IPS DF 6.9 (cell line): ENCODE measurements at regions not wholly inside any gene's neighbourhood (a gene's known extent, or its start where the extent isn't known, plus 50 kb on each side); places are given as distances from the start of the nearest gene placed in this dataset.

Source experiments
- DNase-seq: peaks from one replicate; pipeline ENCODE4 v3.0.0-alpha.2; 2013; ENCODE audit warnings: low read depth, low spot score
- H3K27ac ChIP-seq: one replicate; pipeline ENCODE4 v1.5.1; 2013; ENCODE audit warnings: low read length, control low read depth
- H3K27me3 ChIP-seq: 2 replicates; pipeline ENCODE4 v1.6.1; 2013; ENCODE audit warnings: mild to moderate bottlenecking, low read length; ENCODE audit not compliant: control insufficient read depth, insufficient read depth
- H3K36me3 ChIP-seq: 2 replicates; pipeline ENCODE4 v1.6.1; 2013; ENCODE audit warnings: low read length; ENCODE audit not compliant: control insufficient read depth, insufficient read depth
- H3K4me1 ChIP-seq: 2 replicates; pipeline ENCODE4 v1.6.1; 2013; ENCODE audit warnings: low read length; ENCODE audit not compliant: control insufficient read depth, insufficient read depth
- H3K4me3 ChIP-seq: 2 replicates; pipeline ENCODE4 v1.5.1; 2013; ENCODE audit warnings: mild to moderate bottlenecking, low read length
- H3K9me3 ChIP-seq: 2 replicates; pipeline ENCODE4 v1.6.1; 2013; ENCODE audit warnings: low read length, inconsistent platforms; ENCODE audit not compliant: control insufficient read depth, insufficient read depth
- WGBS: extraction: QIAGEN DNeasy Blood & Tissue Kit; methylation state at CpG from one replicate; pipeline ENCODE4 v1.1.7; 2013; ENCODE audit warnings: mixed read lengths, missing lambda C conversion rate; ENCODE audit not compliant: insufficient read length, insufficient coverage; 5-methylcytosine and 5-hydroxymethylcytosine counted together

DNA sequence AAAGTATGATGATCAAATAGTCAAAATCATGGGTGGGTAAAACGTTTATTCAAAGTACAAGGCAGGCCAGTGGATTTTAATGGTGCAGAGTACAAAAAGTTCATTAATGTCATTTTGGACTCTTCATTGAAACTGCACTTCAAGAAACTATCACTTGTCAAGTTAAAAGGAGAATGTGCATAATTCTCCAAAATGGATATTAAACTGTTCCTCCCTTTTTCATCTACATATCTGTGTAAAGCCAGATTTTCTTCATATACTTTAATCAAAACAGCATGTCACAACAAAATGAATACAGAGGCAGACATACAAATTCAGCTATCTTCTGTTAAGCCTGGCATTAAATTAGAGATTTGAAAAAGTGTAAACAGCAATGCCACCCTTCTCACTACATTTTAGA, 401.6 kb downstream of the NR2F1-AS1 start:
- Histone ChIP-seq H3K4me3 (no peak overlapping the region), H3K9me3 (no peaks in the 10 kb centered on the region), H3K27ac (no peak overlapping the region), H3K27me3 (no peaks in the 10 kb centered on the region), H3K4me1 (no peaks in the 10 kb centered on the region), H3K36me3 (no peaks in the 10 kb centered on the region)
- WGBS: no CpG with 5 or more reads among the region's 1 CpG
- DNase-seq: no peak

DNA sequence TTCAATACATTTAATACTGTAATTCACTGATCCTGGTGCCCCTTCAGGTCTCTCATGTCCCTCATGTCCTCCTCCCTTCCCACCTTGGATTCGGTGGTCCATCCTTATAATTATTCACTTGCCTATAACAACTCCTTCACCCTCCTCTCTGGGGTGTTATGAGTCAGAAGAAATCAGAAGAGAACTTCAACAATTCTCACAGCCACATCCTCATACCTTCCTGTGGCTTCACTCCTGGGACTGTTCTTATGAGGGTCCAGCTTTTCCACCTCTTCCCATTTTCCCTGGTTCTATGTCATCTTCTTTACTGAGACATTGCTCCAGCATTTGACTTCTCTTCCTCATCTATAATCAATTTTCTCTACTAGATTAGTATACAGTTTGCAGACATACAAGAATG, 406.1 kb downstream of the NR2F1-AS1 start:
- WGBS: no CpG with 5 or more reads among the region's 1 CpG

DNA sequence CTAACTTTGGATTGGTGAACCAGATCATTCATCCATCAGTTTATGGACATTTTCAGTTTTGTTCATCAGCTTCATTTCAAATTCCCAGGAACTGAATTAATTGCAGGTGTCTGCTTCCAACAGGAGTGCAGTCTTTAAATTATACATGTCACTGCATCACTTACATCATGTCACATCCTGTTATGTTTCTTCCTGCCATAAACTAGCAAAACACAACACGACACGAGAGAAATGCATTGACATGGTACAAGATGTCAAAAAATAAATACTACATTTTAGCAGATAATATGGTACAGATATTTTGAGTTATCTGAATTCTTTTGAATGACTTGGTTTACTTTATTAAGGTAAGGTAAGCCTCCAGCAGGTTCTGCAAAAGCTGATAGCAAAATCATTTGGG, 415.5 kb downstream of the NR2F1-AS1 start:
- Histone ChIP-seq H3K27ac (no peak overlapping the region), H3K4me1 (no peaks in the 10 kb centered on the region)

More for the DNA sequence above, 406.1 kb downstream of the NR2F1-AS1 start:
- Histone ChIP-seq H3K27me3 (no peaks in the 10 kb centered on the region), H3K27ac (no peak overlapping the region), H3K36me3 (no peaks in the 10 kb centered on the region), H3K4me1 (no peaks in the 10 kb centered on the region), H3K9me3 (peaks cover 2% of the 10 kb centered on the region; the same call in 1 of the 2 replicates), H3K4me3 (no peak overlapping the region)
- no peak for DNase-seq

DNA sequence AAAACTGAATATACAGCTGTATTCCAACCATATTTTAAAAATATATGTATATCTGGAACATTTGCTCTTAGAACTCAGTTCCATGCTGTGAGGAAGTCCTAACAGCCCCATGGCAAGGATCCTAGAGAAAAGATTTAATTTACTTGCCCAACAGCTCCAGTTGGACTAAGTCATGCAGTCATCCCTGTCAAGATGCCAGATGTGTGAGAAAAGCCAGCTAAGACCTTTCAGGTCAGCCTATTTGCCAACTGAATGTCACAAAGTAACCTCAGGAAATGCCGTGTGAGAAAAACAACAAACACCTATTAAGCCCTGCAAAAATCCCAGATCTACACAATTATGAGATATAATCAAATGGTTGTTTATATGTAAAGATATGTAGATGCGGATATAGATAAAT, 416.3 kb downstream of the NR2F1-AS1 start:
- DNase-seq: no peak
- no peaks in the 10 kb centered on the region for H3K9me3 ChIP-seq
- H3K4me1 ChIP-seq: no peaks in the 10 kb centered on the region
- H3K27ac ChIP-seq: no peak overlapping the region
- no peaks in the 10 kb centered on the region for H3K36me3 ChIP-seq
- H3K4me3 ChIP-seq: no peak overlapping the region
- WGBS: 100% methylated on average over 1 of the region's 2 CpGs
- no peaks in the 10 kb centered on the region for H3K27me3 ChIP-seq

More for the DNA sequence above, 415.5 kb downstream of the NR2F1-AS1 start:
- no CpG with 5 or more reads among the region's 2 CpGs for WGBS
- H3K4me3 ChIP-seq: no peak overlapping the region
- DNase-seq: no peak
- H3K27me3 ChIP-seq: no peaks in the 10 kb centered on the region
- H3K36me3 ChIP-seq: no peaks in the 10 kb centered on the region
- no peaks in the 10 kb centered on the region for H3K9me3 ChIP-seq

DNA sequence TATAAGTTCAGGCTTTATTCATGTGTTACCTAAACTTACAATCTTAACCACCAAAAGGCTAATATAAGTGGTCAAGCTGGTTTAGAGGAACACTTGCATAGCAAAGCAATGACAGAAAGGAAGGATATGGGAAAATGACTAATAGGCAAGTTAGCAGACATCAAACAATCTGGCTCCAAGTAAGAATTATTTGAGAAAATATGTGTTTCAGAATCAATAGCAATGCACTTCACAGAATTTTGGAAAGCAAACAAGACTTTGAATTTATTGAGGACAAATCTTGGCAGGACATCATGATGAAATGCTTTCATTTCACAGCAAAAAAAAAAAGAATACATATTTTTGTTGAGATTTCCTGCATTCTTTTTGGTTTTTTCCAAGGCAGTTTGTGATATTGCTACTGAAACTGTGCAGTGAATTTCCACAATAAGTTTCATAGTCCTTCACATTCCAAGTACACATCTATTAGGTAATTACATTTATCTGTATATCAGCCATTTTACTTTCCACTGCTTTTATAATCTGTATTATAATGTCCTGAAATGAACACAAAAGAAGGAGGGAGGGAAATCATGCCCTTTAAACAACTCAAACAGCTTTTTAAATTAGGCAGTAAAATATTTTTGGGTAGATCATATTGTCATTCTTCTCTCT, 417.9 kb downstream of the NR2F1-AS1 start:
- Histone ChIP-seq H3K4me1 (no peaks in the 10 kb centered on the region), H3K27ac (no peak overlapping the region), H3K36me3 (no peaks in the 10 kb centered on the region), H3K9me3 (no peaks in the 10 kb centered on the region), H3K27me3 (no peaks in the 10 kb centered on the region), H3K4me3 (no peak overlapping the region)
- no peak for DNase-seq

DNA sequence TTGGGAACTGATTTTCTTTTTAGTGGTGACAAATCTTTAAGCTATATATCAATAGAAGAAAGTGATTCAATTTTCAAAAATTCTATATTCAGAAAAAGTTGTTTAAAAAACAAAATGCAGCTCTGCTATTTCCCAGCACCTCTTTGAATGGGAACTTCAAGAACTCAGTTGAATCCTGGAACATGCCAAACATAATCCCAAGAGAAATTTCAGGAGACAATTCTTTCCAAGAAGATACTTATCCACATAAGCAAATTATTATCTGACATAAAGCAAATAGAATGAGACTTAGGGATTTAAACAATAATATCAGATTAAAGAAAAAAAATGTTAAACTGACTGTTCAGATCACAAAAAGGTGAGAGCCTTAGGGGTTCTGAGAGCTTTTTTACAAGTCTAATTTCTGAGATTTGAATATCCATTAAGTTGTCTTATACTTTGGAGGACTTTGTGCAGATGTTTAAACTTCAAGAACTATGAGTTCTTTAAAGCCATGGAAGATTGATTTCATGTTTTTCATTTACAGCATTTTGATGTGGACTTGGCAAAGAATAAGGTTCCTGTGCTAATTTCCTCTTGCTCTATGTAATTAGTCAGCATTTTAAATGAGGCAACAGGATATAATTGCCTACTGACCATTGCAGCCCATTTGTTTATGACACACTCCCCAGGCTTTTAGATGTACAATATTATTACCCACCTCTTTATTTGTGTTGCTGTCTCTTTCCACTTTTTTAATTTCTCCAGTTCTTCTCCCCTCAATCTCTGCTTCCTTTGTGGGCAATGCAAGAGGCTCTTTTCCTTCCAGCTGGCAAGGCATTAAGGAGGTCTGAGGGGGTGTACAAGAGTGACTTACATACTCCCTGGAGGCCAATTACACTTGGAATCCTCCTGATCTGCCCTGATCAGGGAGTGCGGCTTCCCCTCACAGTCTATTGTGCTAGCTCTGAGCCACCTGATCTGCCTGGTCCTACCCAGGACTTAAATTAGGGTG, 419.1 kb downstream of the NR2F1-AS1 start:
- no peaks in the 10 kb centered on the region for H3K4me1 ChIP-seq
- no peak overlapping the region for H3K4me3 ChIP-seq
- H3K36me3 ChIP-seq: no peaks in the 10 kb centered on the region
- no peaks in the 10 kb centered on the region for H3K27me3 ChIP-seq
- no peak for DNase-seq
- no CpG with 5 or more reads among the region's 1 CpG for WGBS
- no peaks in the 10 kb centered on the region for H3K9me3 ChIP-seq
- H3K27ac ChIP-seq: no peak overlapping the region

DNA sequence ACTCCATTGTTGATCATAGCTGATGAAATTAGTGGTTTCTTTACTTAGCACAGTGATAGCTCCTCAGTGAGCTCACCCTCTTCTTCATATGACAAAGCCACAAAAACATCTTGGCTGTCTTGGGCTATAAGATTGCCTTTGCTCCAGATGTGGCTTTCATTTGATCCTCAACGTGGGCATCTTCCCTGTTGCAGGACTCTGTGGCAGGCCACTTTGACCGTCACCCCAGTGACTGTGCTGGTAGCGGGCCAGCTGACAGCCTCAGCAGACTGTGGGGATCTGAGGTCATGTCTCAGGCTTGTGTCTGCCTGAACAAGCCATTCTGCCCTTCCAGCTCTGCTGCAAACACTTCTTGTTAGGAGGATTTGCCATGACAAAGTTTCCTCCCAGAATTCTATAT, 422.2 kb downstream of the NR2F1-AS1 start:
- WGBS: no CpG with 5 or more reads among the region's 3 CpGs
- no peaks in the 10 kb centered on the region for H3K27me3 ChIP-seq
- no peak for DNase-seq
- H3K4me1 ChIP-seq: no peaks in the 10 kb centered on the region
- H3K36me3 ChIP-seq: no peaks in the 10 kb centered on the region
- no peak overlapping the region for H3K27ac ChIP-seq
- H3K4me3 ChIP-seq: no peak overlapping the region
- H3K9me3 ChIP-seq: no peaks in the 10 kb centered on the region

DNA sequence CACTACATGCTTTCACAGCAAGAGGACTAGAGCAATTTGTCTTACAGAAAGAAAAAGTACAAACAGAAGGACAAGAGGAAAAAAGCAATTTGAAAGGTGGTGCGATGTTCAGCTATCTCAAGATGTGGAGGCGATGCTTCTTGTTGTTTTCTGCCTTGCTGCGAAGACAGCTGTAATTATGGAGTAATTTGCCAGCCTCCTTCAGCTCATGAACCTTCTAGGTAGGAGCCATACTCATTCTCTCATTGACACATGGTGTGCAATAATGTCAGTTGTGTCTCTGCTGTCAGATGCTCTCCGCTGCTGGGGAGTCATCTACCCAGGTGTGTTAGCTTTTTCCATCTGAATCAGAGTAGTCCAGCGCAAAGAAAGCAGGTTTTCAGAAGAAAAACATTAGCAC, 424.5 kb downstream of the NR2F1-AS1 start:
- H3K4me1 ChIP-seq: no peaks in the 10 kb centered on the region
- H3K27ac ChIP-seq: no peak overlapping the region
- H3K4me3 ChIP-seq: no peak overlapping the region
- no peaks in the 10 kb centered on the region for H3K9me3 ChIP-seq
- no peak for DNase-seq
- H3K27me3 ChIP-seq: no peaks in the 10 kb centered on the region
- WGBS: no CpG with 5 or more reads among the region's 5 CpGs
- no peaks in the 10 kb centered on the region for H3K36me3 ChIP-seq

DNA sequence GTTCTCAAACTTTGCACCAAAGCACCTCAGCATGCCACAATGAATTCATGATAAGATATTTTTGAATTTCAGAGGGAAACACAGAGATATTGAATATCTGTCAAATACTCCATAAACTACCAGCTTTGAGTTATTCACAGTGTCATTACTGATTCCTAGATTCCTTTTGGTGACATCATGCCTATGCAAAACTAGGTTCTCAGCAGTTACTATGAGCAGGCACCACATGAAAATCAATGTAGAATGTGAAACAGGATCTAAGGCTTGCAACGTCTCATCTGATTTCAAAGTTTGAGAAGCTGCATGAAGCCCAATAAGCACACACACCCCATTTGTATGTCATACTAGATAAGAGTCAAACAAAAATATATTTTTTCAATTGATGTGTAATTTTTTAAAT, 426.5 kb downstream of the NR2F1-AS1 start:
- no peaks in the 10 kb centered on the region for H3K27me3 ChIP-seq
- H3K36me3 ChIP-seq: no peaks in the 10 kb centered on the region
- H3K4me3 ChIP-seq: no peak overlapping the region
- WGBS: no CpG with 5 or more reads among the region's 1 CpG
- H3K9me3 ChIP-seq: no peaks in the 10 kb centered on the region
- H3K27ac ChIP-seq: no peak overlapping the region
- no peak for DNase-seq
- H3K4me1 ChIP-seq: no peaks in the 10 kb centered on the region

DNA sequence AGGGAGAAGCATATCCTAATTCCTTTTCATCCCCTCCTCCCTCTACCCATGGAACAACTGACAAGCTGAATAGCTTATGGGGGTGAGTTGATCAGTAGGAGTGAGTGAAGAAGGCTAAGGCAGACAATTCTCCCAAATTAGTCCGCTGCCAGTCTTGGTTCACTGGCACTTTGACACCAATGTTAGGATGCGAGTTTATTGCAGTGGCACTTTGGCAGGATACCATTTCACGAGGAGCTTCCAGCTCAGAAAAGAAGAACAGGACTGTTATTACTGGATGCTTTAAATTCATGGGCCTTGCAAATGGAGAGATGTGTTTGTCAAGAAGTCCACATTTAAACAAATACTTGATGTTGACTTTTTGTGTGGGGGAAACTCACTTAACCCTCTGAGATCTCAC, 427.6 kb downstream of the NR2F1-AS1 start:
- H3K4me3 ChIP-seq: no peak overlapping the region
- WGBS: no CpG with 5 or more reads among the region's 3 CpGs

More for the DNA sequence above, 427.6 kb downstream of the NR2F1-AS1 start:
- no peak for DNase-seq
- H3K27ac ChIP-seq: no peak overlapping the region
- H3K4me1 ChIP-seq: no peaks in the 10 kb centered on the region
- no peaks in the 10 kb centered on the region for H3K9me3 ChIP-seq
- H3K36me3 ChIP-seq: no peaks in the 10 kb centered on the region
- H3K27me3 ChIP-seq: no peaks in the 10 kb centered on the region
